Endothelial cell (in vitro differentiated cells): ENCODE measurements at regions not wholly inside any gene's neighbourhood (a gene's known extent, or its start where the extent isn't known, plus 50 kb on each side); places are given as distances from the start of the nearest gene placed in this dataset.

ENCODE experiments used
- DNase-seq: peaks from one replicate; pipeline ENCODE4 v3.0.0; 2021; ENCODE audit warnings: low spot score
- H3K27ac Mint-ChIP-seq: one replicate; pipeline ENCODE4 v1.8.0; 2021; ENCODE audit warnings: mixed read lengths, inconsistent platforms; ENCODE audit not compliant: unreplicated experiment
- H3K27me3 Mint-ChIP-seq: one replicate; pipeline ENCODE4 v1.8.0; 2021; ENCODE audit warnings: mild to moderate bottlenecking, moderate library complexity, mixed read lengths, inconsistent platforms; ENCODE audit not compliant: unreplicated experiment
- H3K36me3 Mint-ChIP-seq: one replicate; pipeline ENCODE4 v1.8.0; 2021; ENCODE audit warnings: mild to moderate bottlenecking, low read depth, mixed read lengths, inconsistent platforms; ENCODE audit not compliant: unreplicated experiment
- H3K4me1 Mint-ChIP-seq: one replicate; pipeline ENCODE4 v1.8.0; 2021; ENCODE audit warnings: mild to moderate bottlenecking, mixed read lengths, inconsistent platforms; ENCODE audit not compliant: unreplicated experiment
- H3K4me3 Mint-ChIP-seq: one replicate; pipeline ENCODE4 v1.8.0; 2021; ENCODE audit warnings: mild to moderate bottlenecking, mixed read lengths, inconsistent platforms; ENCODE audit not compliant: unreplicated experiment
- H3K9me3 Mint-ChIP-seq: one replicate; pipeline ENCODE4 v1.8.0; 2021; ENCODE audit warnings: mixed read lengths, inconsistent platforms; ENCODE audit not compliant: unreplicated experiment
- TF ChIP-seq, protein P1 (sequence below): fragments of 200-600 bp; sonication (generic); IDR thresholded peaks from one replicate; pipeline ENCODE4 v1.5.0; 2021; ENCODE audit warnings: antibody characterized with exemption; ENCODE audit not compliant: unreplicated experiment

DNA sequence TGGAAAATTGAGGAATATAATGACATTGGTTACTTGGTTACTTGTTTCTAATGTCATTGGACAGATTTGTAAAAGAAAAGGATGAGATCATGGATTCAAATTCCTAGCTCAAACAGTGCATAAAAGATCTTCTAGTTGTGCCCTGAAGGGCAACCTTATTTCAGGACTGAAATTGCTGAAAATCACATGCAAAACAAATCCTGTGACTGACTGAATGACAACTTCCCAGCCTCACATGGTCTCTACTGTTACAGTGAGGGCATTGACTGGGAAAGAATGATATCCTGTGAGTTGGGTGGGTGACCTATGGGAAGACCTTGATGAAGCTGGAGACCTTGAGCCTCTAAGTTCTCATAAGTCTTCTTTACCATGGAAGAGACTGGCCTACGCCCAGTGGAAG lies 90.4 kb upstream of the HAAO start:
- H3K27me3 Mint-ChIP-seq = peaks cover 4% of the 10 kb centered on the region
- H3K4me1 Mint-ChIP-seq = peaks cover 32% of the 10 kb centered on the region
- no peaks in the 10 kb centered on the region for H3K36me3 Mint-ChIP-seq
- no peaks in the 10 kb centered on the region for H3K9me3 Mint-ChIP-seq
- no peak overlapping the region for H3K4me3 Mint-ChIP-seq
- no peak for DNase-seq
- no peak overlapping the region for H3K27ac Mint-ChIP-seq
- TF ChIP-seq, protein P1, sequence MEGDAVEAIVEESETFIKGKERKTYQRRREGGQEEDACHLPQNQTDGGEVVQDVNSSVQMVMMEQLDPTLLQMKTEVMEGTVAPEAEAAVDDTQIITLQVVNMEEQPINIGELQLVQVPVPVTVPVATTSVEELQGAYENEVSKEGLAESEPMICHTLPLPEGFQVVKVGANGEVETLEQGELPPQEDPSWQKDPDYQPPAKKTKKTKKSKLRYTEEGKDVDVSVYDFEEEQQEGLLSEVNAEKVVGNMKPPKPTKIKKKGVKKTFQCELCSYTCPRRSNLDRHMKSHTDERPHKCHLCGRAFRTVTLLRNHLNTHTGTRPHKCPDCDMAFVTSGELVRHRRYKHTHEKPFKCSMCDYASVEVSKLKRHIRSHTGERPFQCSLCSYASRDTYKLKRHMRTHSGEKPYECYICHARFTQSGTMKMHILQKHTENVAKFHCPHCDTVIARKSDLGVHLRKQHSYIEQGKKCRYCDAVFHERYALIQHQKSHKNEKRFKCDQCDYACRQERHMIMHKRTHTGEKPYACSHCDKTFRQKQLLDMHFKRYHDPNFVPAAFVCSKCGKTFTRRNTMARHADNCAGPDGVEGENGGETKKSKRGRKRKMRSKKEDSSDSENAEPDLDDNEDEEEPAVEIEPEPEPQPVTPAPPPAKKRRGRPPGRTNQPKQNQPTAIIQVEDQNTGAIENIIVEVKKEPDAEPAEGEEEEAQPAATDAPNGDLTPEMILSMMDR = no peak

DNA sequence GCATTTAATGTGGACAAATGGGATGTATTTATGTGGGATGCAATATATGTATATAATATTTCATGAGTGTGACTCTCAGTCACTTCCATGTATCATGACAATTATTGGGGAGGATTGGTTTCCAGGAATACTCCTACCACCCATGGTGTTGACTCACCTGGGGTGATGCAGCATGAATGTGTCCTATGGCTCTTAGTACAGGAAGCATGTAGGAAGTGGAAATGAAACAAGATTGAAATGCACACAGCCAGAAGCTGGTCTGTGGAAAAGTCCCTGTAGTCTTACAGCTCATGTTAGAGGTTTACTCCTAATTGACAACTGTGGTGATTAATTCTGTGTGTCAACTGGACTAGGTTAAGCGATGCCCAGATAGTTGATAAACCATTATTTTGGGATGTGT lies 89.3 kb upstream of the HAAO start:
- TF ChIP-seq, protein P1 = no peak

DNA sequence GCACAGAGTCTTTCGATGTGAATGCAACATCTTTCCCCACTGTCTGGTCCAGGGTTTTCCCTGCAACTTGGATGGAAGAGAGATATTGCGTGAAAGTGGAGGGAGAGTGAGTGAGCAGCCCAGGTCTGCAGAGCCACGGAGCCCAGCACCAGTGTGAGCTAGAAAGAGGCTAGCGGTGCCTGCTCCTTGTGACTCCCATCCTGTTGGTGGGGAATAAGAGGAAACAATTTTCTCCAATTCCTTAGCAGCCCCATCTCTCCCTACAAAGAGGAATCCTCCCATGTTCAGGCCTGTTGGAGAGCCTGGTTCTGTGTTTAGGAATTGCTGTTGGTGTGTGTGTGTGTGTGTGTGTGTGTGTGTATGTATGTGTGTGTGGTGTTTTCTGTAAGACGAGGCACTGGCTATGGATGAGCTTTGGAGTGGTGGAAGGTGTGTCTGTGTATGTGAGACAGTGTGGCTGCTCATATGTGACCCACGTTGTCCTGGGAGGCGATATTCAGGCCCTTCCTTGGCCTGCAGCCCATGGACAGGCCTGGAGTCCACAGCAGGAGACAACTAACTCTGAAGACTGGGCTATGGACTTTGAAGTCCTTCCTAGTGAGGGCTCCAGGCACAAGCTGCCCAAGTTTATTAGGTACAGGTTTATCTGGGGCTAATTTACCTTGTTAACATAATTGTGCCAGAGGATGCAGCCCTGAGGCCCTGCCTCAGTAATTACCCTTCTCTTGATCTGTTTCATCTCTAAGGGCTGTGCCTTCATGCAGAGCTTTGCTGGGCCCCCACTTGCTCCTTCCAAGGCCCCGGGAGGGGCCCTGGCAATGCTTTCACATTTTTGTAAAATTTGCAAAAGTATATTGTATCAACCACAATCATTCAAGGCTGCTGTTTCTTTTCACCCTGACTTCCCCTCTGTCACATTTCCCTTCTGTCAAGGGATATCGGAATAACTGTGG lies 88.6 kb upstream of the HAAO start:
- TF ChIP-seq, protein P1 = no peak
- no peaks in the 10 kb centered on the region for H3K9me3 Mint-ChIP-seq
- no peak for DNase-seq
- H3K4me1 Mint-ChIP-seq = peaks cover 32% of the 10 kb centered on the region
- H3K36me3 Mint-ChIP-seq = no peaks in the 10 kb centered on the region
- peaks cover 4% of the 10 kb centered on the region for H3K27me3 Mint-ChIP-seq
- H3K27ac Mint-ChIP-seq = peak overlapping the region; percentile 21
- H3K4me3 Mint-ChIP-seq = no peak overlapping the region

More for the DNA sequence above, 89.3 kb upstream of the HAAO start:
- no peak overlapping the region for H3K4me3 Mint-ChIP-seq
- peak overlapping the region; percentile 68 for H3K27ac Mint-ChIP-seq
- H3K9me3 Mint-ChIP-seq = no peaks in the 10 kb centered on the region
- DNase-seq = no peak
- H3K27me3 Mint-ChIP-seq = peaks cover 4% of the 10 kb centered on the region
- H3K36me3 Mint-ChIP-seq = no peaks in the 10 kb centered on the region
- peaks cover 32% of the 10 kb centered on the region for H3K4me1 Mint-ChIP-seq

DNA sequence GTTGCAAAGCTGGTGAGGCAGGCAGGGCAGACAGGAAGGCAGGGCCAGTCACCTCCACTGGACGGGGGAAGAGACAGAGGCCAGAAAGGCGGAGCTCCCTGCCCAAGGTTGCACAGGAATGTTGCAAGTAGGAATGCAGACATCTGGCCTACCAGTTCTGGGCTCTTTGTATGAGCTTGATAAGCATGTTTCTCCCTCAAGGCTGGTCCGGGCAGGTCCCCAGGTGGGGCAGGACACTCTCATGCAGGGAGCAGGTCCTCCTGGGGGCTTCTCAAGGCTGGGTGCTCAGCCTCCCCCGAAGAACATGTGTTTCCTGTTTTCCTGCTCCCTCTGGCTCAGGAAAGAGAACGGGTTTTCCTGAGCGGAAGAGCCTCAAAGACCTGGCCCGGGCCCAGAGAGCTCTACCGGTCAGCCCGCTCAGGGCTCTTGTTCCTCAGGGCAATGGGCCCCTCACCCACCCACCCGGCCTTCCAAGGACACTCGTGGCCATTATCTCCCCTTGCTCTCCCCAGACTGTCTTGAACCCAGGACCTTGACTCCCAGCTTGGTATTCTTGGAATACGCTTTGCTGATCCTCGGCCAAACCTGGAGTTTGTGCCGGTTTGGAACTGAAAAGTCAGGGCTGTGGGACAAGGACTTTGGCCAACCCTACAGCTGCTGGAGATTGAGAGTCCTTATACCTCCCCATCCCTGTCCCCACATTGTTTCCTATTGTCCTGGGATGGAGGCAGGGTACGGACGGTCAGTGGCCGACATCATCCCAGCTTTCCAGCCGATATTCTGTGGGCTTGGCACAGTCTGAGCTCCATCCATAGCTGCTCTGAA lies 87.7 kb upstream of the HAAO start:
- Mint-ChIP-seq H3K4me1 (peaks cover 32% of the 10 kb centered on the region), H3K27me3 (peaks cover 4% of the 10 kb centered on the region), H3K36me3 (no peaks in the 10 kb centered on the region), H3K4me3 (no peak overlapping the region), H3K9me3 (no peaks in the 10 kb centered on the region), H3K27ac (peak overlapping the region; percentile 68)
- no peak for DNase-seq
- TF ChIP-seq, protein P1 = no peak
